Middle frontal gyrus (tissue), 1 donor: ENCODE measurements at regions not wholly inside any gene's neighbourhood (a gene's known extent, or its start where the extent isn't known, plus 50 kb on each side); places are given as distances from the start of the nearest gene placed in this dataset.

Source experiments
- DNase-seq: peaks from one replicate; pipeline ENCODE4 v3.0.0-alpha.2; 2015; ENCODE audit warnings: low spot score; ENCODE audit errors: extremely low spot score

GRCh38 chr1:213931836-213932235 lies 55.9 kb upstream of the PROX1 start:
- DNase-seq: no peak

GRCh38 chr1:213933336-213933735 lies 54.4 kb upstream of the PROX1 start:
- no peak for DNase-seq

- DNase-seq: no peak
Observed at GRCh38 chr1:213934649-213935048, 53.1 kb upstream of the PROX1 start.

GRCh38 chr1:213936571-213936970 lies 51.2 kb upstream of the PROX1 start:
- DNase-seq: no peak
